GM23338 (cell line): ENCODE measurements at regions not wholly inside any gene's neighbourhood (a gene's known extent, or its start where the extent isn't known, plus 50 kb on each side); places are given as distances from the start of the nearest gene placed in this dataset.

Experiments used
- ATAC-seq: fragments of 200-7000 bp; cut with Tn5 transposase; 3 replicates; pipeline ENCODE4 v1.9.1; 2020
- DNase-seq: peaks from one replicate; pipeline ENCODE4 v3.0.0-alpha.2; 2015; ENCODE audit warnings: low spot score
- H2AFZ ChIP-seq: fragments of 200-600 bp; sonication (generic); 2 replicates; pipeline ENCODE4 v1.8.0; 2016; ENCODE audit warnings: antibody characterized with exemption, mild to moderate bottlenecking, moderate library complexity
- H3F3A ChIP-seq: fragments of 200-600 bp; sonication (generic); replicated peaks from 2 replicates; pipeline ENCODE4 v1.8.0; 2017; ENCODE audit warnings: antibody characterized with exemption, mixed run types, low read depth
- H3K27ac ChIP-seq: fragments of 200-600 bp; sonication (generic); 2 replicates; pipeline ENCODE4 v1.6.1; 2016; ENCODE audit warnings: low read depth
- H3K27me3 ChIP-seq: fragments of 200-600 bp; sonication (generic); 2 replicates; pipeline ENCODE4 v1.8.0; 2016; ENCODE audit warnings: mild to moderate bottlenecking, mixed run types, moderate library complexity; ENCODE audit not compliant: insufficient read depth
- H3K36me3 ChIP-seq: fragments of 200-600 bp; sonication (generic); 2 replicates; pipeline ENCODE4 v1.8.0; 2016; ENCODE audit warnings: mild to moderate bottlenecking; ENCODE audit not compliant: insufficient read depth
- H3K4me1 ChIP-seq: fragments of 200-600 bp; sonication (generic); 2 replicates; pipeline ENCODE4 v1.8.0; 2016; ENCODE audit warnings: mild to moderate bottlenecking, moderate library complexity; ENCODE audit not compliant: insufficient read depth
- H3K4me2 ChIP-seq: fragments of 200-600 bp; sonication (generic); 2 replicates; pipeline ENCODE4 v1.7.1; 2017; ENCODE audit warnings: mixed run types
- H3K4me3 ChIP-seq: fragments of 200-600 bp; sonication (generic); 2 replicates; pipeline ENCODE4 v1.6.1; 2016; ENCODE audit warnings: mixed run types
- H3K79me2 ChIP-seq: fragments of 200-600 bp; sonication (generic); replicated peaks from 2 replicates; pipeline ENCODE4 v1.8.0; 2017; ENCODE audit warnings: mild to moderate bottlenecking; ENCODE audit not compliant: insufficient read depth
- H3K9me2 ChIP-seq: fragments of 200-600 bp; sonication (generic); 2 replicates; pipeline ENCODE4 v1.8.0; 2017; ENCODE audit not compliant: insufficient read depth
- H4K20me1 ChIP-seq: fragments of 200-600 bp; sonication (generic); replicated peaks from 2 replicates; pipeline ENCODE4 v1.8.0; 2017; ENCODE audit warnings: mild to moderate bottlenecking; ENCODE audit not compliant: insufficient read depth
- H3K27ac Mint-ChIP-seq: 2 replicates; pipeline ENCODE4 v1.8.0; 2020; ENCODE audit warnings: inconsistent platforms, mild to moderate bottlenecking, moderate library complexity, mixed read lengths
- H3K27me3 Mint-ChIP-seq: 3 replicates; pipeline ENCODE4 v1.8.0; 2022; ENCODE audit warnings: low read depth, mild to moderate bottlenecking, moderate library complexity, mixed read lengths, inconsistent platforms; ENCODE audit not compliant: insufficient read depth, poor library complexity
- H3K36me3 Mint-ChIP-seq: 3 replicates; pipeline ENCODE4 v1.8.0; 2021; ENCODE audit warnings: low read depth, mild to moderate bottlenecking, inconsistent platforms, moderate library complexity, mixed read lengths
- H3K4me1 Mint-ChIP-seq: 3 replicates; pipeline ENCODE4 v1.8.0; 2020; ENCODE audit warnings: mild to moderate bottlenecking, inconsistent platforms, mixed read lengths
- H3K4me3 Mint-ChIP-seq: 3 replicates; pipeline ENCODE4 v1.8.0; 2021; ENCODE audit warnings: moderate library complexity, mild to moderate bottlenecking, inconsistent platforms, mixed read lengths
- H3K9me3 Mint-ChIP-seq: 3 replicates; pipeline ENCODE4 v1.8.0; 2020; ENCODE audit warnings: moderate library complexity, mild to moderate bottlenecking, inconsistent platforms, mixed read lengths
- CREB1 ChIP-seq: fragments of 250-450 bp; sonication (Bioruptor Pico); IDR thresholded peaks from 2 replicates; pipeline ENCODE4 v1.5.0; 2020; ENCODE audit warnings: low read depth, mild to moderate bottlenecking, moderate library complexity
- CTCF ChIP-seq, 2 experiments: fragments of 200-600 bp in 1 of 2; sonication (generic) in 1 of 2; conservative IDR thresholded peaks; 2 replicates each; pipeline versions ENCODE4 v1.5.1 to v1.6.1; 2016 to 2017; ENCODE audit warnings: antibody characterized with exemption in 2 of 2, low read depth in 2 of 2, mild to moderate bottlenecking in 2 of 2, moderate library complexity in 1 of 2
- ETS1 ChIP-seq: IDR thresholded peaks from 2 replicates; pipeline ENCODE4 v1.6.1; 2016; ENCODE audit warnings: antibody characterized with exemption
- EZH2 ChIP-seq: fragments of 200-600 bp; sonication (generic); IDR thresholded peaks from one replicate; pipeline ENCODE4 v1.8.0; 2017; ENCODE audit warnings: antibody characterized with exemption, mild to moderate bottlenecking, low read depth; ENCODE audit not compliant: unreplicated experiment
- EZH2phosphoT487 ChIP-seq: fragments of 200-600 bp; sonication (generic); IDR thresholded peaks from one replicate; pipeline ENCODE4 v1.8.1; 2018; ENCODE audit warnings: antibody characterized with exemption; ENCODE audit not compliant: unreplicated experiment
- JUNB ChIP-seq: IDR thresholded peaks from one replicate; pipeline ENCODE4 v1.6.1; 2016; ENCODE audit warnings: antibody characterized with exemption; ENCODE audit not compliant: unreplicated experiment
- NANOG ChIP-seq: IDR thresholded peaks from 2 replicates; pipeline ENCODE4 v1.6.1; 2016; ENCODE audit warnings: antibody characterized with exemption, borderline replicate concordance
- POLR2AphosphoS5 ChIP-seq: IDR thresholded peaks from 2 replicates; pipeline ENCODE4 v1.6.1; 2016; ENCODE audit warnings: antibody characterized with exemption, low read depth
- REST ChIP-seq: IDR thresholded peaks from one replicate; pipeline ENCODE4 v1.6.1; 2018; ENCODE audit warnings: antibody characterized with exemption; ENCODE audit not compliant: unreplicated experiment
- STAT1 ChIP-seq: IDR thresholded peaks from one replicate; pipeline ENCODE4 v1.6.1; 2016; ENCODE audit warnings: antibody characterized with exemption; ENCODE audit not compliant: unreplicated experiment
- ZNF114 ChIP-seq: fragments of 250-450 bp; sonication (Bioruptor Pico); IDR thresholded peaks from 2 replicates; pipeline ENCODE4 v1.5.0; 2020; ENCODE audit warnings: mild to moderate bottlenecking, moderate library complexity
- ZNF331 ChIP-seq: fragments of 250-450 bp; sonication (Bioruptor Pico); IDR thresholded peaks from 2 replicates; pipeline ENCODE4 v1.5.0; 2020; ENCODE audit warnings: low read depth, mild to moderate bottlenecking, moderate library complexity
- ZNF462 ChIP-seq: fragments of 250-450 bp; sonication (Bioruptor Pico); IDR thresholded peaks from 2 replicates; pipeline ENCODE4 v1.5.0; 2020; ENCODE audit warnings: mild to moderate bottlenecking, moderate library complexity

GRCh38 chr2:221077251-221077650 is 494.9 kb downstream of the EPHA4 start (continued):
- TF ChIP-seq ZNF462 (CRISPR knock-in tag) (no peak), ZNF331 (CRISPR knock-in tag) (no peak), EZH2 (no peak)

GRCh38 chr2:221077799-221078198 is 494.3 kb downstream of the EPHA4 start:
- H3K27me3 ChIP-seq = no peaks in the 10 kb centered on the region
- H3K4me2 ChIP-seq = no peak overlapping the region
- no peaks in the 10 kb centered on the region for H4K20me1 ChIP-seq
- H3K9me2 ChIP-seq = 0 out of 2 replicates have a peak, but pooled peaks cover 3% of the 10 kb centered on the region
- ATAC-seq (no peak), DNase-seq (no peak)
- H3K27ac ChIP-seq = no peak overlapping the region
- H3K79me2 ChIP-seq = no peaks in the 10 kb centered on the region
- no peaks in the 10 kb centered on the region for H3K4me1 ChIP-seq
- H3K9me3 Mint-ChIP-seq = no peaks in the 10 kb centered on the region; the same call in 2 of the 3 replicates
- H3K27ac Mint-ChIP-seq = no peak overlapping the region
- no peak overlapping the region for H3K4me3 ChIP-seq
- H3K36me3 ChIP-seq = no peaks in the 10 kb centered on the region
- no peaks in the 10 kb centered on the region for H3K4me1 Mint-ChIP-seq
- no peak overlapping the region for H2AFZ ChIP-seq
- H3K36me3 Mint-ChIP-seq = peaks cover 2% of the 10 kb centered on the region; the same call in 1 of the 3 replicates
- H3F3A ChIP-seq = no peaks in the 10 kb centered on the region
- no peaks in the 10 kb centered on the region for H3K27me3 Mint-ChIP-seq
- no peak overlapping the region for H3K4me3 Mint-ChIP-seq
- TF ChIP-seq ZNF331 (CRISPR knock-in tag) (no peak), STAT1 (no peak), JUNB (no peak), EZH2phosphoT487 (no peak), ZNF114 (no peak), REST (no peak), NANOG (no peak), ETS1 (no peak), CTCF (conservative IDR thresholded peaks at IDR 0.05; ENCODE audit: low read depth in 2 of 2) (no peak), EZH2 (no peak), POLR2AphosphoS5 (no peak), CREB1 (CRISPR knock-in tag) (no peak)
